HCT116 (cell line): ENCODE measurements at regions not wholly inside any gene's neighbourhood (a gene's known extent, or its start where the extent isn't known, plus 50 kb on each side); places are given as distances from the start of the nearest gene placed in this dataset.

ENCODE experiments used
- ATAC-seq: fragments of 200-7000 bp; cut with Tn5 transposase; 2 replicates; pipeline ENCODE4 v1.9.1; 2020; ENCODE audit warnings: mild to moderate bottlenecking, moderate library complexity
- BruUV-seq: library from RNA; stranded (reverse); fragments of 400-500 nt; replicated peaks from 2 replicates; lab custom pipeline; 2021; lab: Mats Ljungman, UMichigan
- CTCF ChIA-PET: fragments of 300-600 bp; sonication (Branson Sonifier 250); formaldehyde crosslinking; loops from one replicate; lab custom pipeline; 2021; ENCODE audit warnings: antibody characterized with exemption; lab: Charles Lee
- POLR2A ChIA-PET: fragments of 300-600, 350-600 bp; sonication (Branson Sonifier 250); formaldehyde crosslinking; loops from one replicate; lab custom pipeline; 2021; ENCODE audit warnings: antibody characterized with exemption; lab: Charles Lee
- RAD21 ChIA-PET, 2 experiments: fragments of 300-600 bp; sonication (Branson Sonifier 250); formaldehyde crosslinking; loops; one replicate each; lab custom pipeline; 2023; ENCODE audit warnings: low total read pairs in 2 of 2; ENCODE audit not compliant: uncharacterized antibody in 2 of 2, unreplicated experiment in 2 of 2, low non-redundant PET in 1 of 2; lab: Charles Lee
- DNase-seq: peaks from one replicate; pipeline ENCODE4 v3.0.0-alpha.2; 2010; ENCODE audit warnings: low read depth, low spot score
- H2AFZ ChIP-seq: fragments of 200-600 bp; shearing (Covaris generic), sonication (generic); 2 replicates; pipeline ENCODE4 v1.6.1; 2017; ENCODE audit warnings: low read depth, mixed run types, mixed read lengths, antibody characterized with exemption, low read length; ENCODE audit not compliant: poor library complexity, severe bottlenecking
- H3K27ac ChIP-seq: 2 replicates; pipeline ENCODE4 v1.5.1; 2012; ENCODE audit warnings: low read depth, low read length
- H3K27me3 ChIP-seq: fragments of 200-600 bp; sonication (generic); 2 replicates; pipeline ENCODE4 v1.6.1; 2016; ENCODE audit warnings: mixed run types, low read length, mixed read lengths; ENCODE audit not compliant: insufficient read depth
- H3K36me3 ChIP-seq, 2 experiments: fragments of 200-500 bp in 1 of 2; fragments of 200-600 bp in 1 of 2; sonication (Bioruptor generic) in 1 of 2; sonication (generic) in 1 of 2; 2 replicates each; pipeline versions ENCODE4 v1.5.1 to v1.6.1; 2014 to 2016; ENCODE audit warnings: low read length in 2 of 2, inconsistent platforms in 1 of 2, mixed read lengths in 1 of 2, mixed run types in 1 of 2; ENCODE audit not compliant: insufficient read depth in 2 of 2, control insufficient read depth in 1 of 2
- H3K4me1 ChIP-seq, 2 experiments: fragments of 200-600 bp in 1 of 2; sonication (generic) in 1 of 2; 2 replicates each; pipeline versions ENCODE4 v1.5.1 to v1.6.1; 2012 to 2017; ENCODE audit warnings: low read length in 2 of 2, inconsistent platforms in 1 of 2, mild to moderate bottlenecking in 1 of 2, mixed read lengths in 1 of 2, mixed run types in 1 of 2, moderate library complexity in 1 of 2; ENCODE audit not compliant: insufficient read depth in 2 of 2, control insufficient read depth in 1 of 2
- H3K4me2 ChIP-seq: fragments of 200-600 bp; sonication (generic); 2 replicates; pipeline ENCODE4 v1.6.1; 2017; ENCODE audit warnings: mixed run types, low read length, mixed read lengths
- H3K4me3 ChIP-seq, 2 experiments: fragments of 200-600 bp in 1 of 2; sonication (generic) in 1 of 2; replicated peaks in 1 of 2; 2 replicates each; pipeline ENCODE4 v1.5.1; 2011 to 2016; ENCODE audit warnings: low read length in 2 of 2, control low read depth in 1 of 2, low read depth in 1 of 2, mild to moderate bottlenecking in 1 of 2, mixed read lengths in 1 of 2, mixed run types in 1 of 2
- H3K79me2 ChIP-seq: fragments of 200-600 bp; sonication (generic); 2 replicates; pipeline ENCODE4 v1.6.1; 2017; ENCODE audit warnings: mild to moderate bottlenecking, mixed run types, low read length, moderate library complexity, mixed read lengths; ENCODE audit not compliant: insufficient read depth
- H3K9ac ChIP-seq: fragments of 200-600 bp; sonication (generic); 2 replicates; pipeline ENCODE4 v1.6.1; 2016; ENCODE audit warnings: low read length, mixed read lengths
- H3K9me2 ChIP-seq: fragments of 200-600 bp; sonication (generic), shearing (Covaris generic); 2 replicates; pipeline ENCODE4 v1.6.1; 2017; ENCODE audit warnings: mixed run types, mild to moderate bottlenecking, moderate library complexity; ENCODE audit not compliant: insufficient read depth
- H3K9me3 ChIP-seq, 2 experiments: fragments of 200-500 bp in 1 of 2; fragments of 200-600 bp in 1 of 2; sonication (Bioruptor generic) in 1 of 2; sonication (generic) in 1 of 2; 2 replicates each; pipeline ENCODE4 v1.6.1; 2014 to 2017; ENCODE audit warnings: low read length in 2 of 2, mixed read lengths in 2 of 2, inconsistent platforms in 1 of 2, low read depth in 1 of 2, mild to moderate bottlenecking in 1 of 2, mixed run types in 1 of 2, moderate library complexity in 1 of 2; ENCODE audit not compliant: control insufficient read depth in 1 of 2, insufficient read depth in 1 of 2
- H4K20me1 ChIP-seq: fragments of 200-600 bp; sonication (generic), shearing (Covaris generic); 2 replicates; pipeline ENCODE4 v1.6.1; 2017; ENCODE audit warnings: mixed run types, mild to moderate bottlenecking, moderate library complexity; ENCODE audit not compliant: insufficient read depth
- ATF3 ChIP-seq: IDR thresholded peaks from 2 replicates; pipeline ENCODE4 v1.6.1; 2012
- CTCF ChIP-seq, 3 experiments: fragments of 200-600 bp in 1 of 3; sonication (generic) in 1 of 3; IDR thresholded peaks in 2 of 3; conservative IDR thresholded peaks in 1 of 3; 2 replicates each; pipeline ENCODE4 v1.5.1; 2012 to 2017; ENCODE audit warnings: low read depth in 2 of 3, low read length in 2 of 3, antibody characterized with exemption in 1 of 3, borderline replicate concordance in 1 of 3, control low read depth in 1 of 3, mild to moderate bottlenecking in 1 of 3, mixed read lengths in 1 of 3, mixed run types in 1 of 3, moderate library complexity in 1 of 3; ENCODE audit not compliant: insufficient read depth in 1 of 3
- POLR2A ChIP-seq: IDR thresholded peaks from 2 replicates; pipeline ENCODE4 v1.7.0; 2011; ENCODE audit warnings: borderline replicate concordance; ENCODE audit not compliant: insufficient read depth, insufficient read length; ENCODE audit errors: extremely low read depth
- POLR2AphosphoS5 ChIP-seq: IDR thresholded peaks from 2 replicates; pipeline ENCODE4 v1.6.1; 2011; ENCODE audit warnings: mild to moderate bottlenecking, low read depth, low read length, moderate library complexity
- RAD21 ChIP-seq: IDR thresholded peaks from 2 replicates; pipeline ENCODE4 v1.6.1; 2012; ENCODE audit warnings: low read depth, mild to moderate bottlenecking
- SIN3A ChIP-seq: IDR thresholded peaks from 2 replicates; pipeline ENCODE4 v1.6.1; 2012; ENCODE audit warnings: low read depth
- ZFX ChIP-seq: fragments of 450-650 bp; IDR thresholded peaks from 2 replicates; pipeline ENCODE4 v1.6.1; 2017
- ZNF274 ChIP-seq: fragments of 200-500 bp; sonication (Bioruptor generic); IDR thresholded peaks from 2 replicates; pipeline ENCODE4 v1.6.1; 2014; ENCODE audit warnings: mild to moderate bottlenecking, low read depth, low read length, inconsistent platforms
- intact Hi-C: fragments of 100-400 bp; cut with micrococcal nuclease; formaldehyde crosslinking; loops from 2 replicates; pipeline ENCODE4 v1.10.0; 2022

- Histone ChIP-seq H3K9me3 (no peaks in the 10 kb centered on the region), H3K4me1 (no peaks in the 10 kb centered on the region), H3K27ac (no peak overlapping the region), H4K20me1 (no peaks in the 10 kb centered on the region; the same call in 1 of the 2 replicates), H3K9me2 (no peaks in the 10 kb centered on the region)
- RAD21 ChIA-PET: no interaction called here
- no peak for DNase-seq
- intact Hi-C loops: no loop called here
- no peak for TF ChIP-seq POLR2A
- no peak for TF ChIP-seq ATF3
- TF ChIP-seq CTCF (IDR thresholded peaks at IDR 0.05 in 2 of 3, conservative IDR thresholded peaks at IDR 0.05 in 1 of 3; ENCODE audit: borderline replicate concordance in 1 of 3, insufficient read depth in 1 of 3, low read depth in 2 of 3, low read length in 2 of 3): no peak
- TF ChIP-seq SIN3A: no peak
- TF ChIP-seq POLR2AphosphoS5: no peak
- TF ChIP-seq RAD21: no peak
- TF ChIP-seq, all 23 proteins: peak for 0
- no peaks in the 10 kb centered on the region for H3K27me3 ChIP-seq
- no peak overlapping the region for H2AFZ ChIP-seq
- no peak overlapping the region for H3K9ac ChIP-seq
- H3K79me2 ChIP-seq: no peaks in the 10 kb centered on the region
- no peak overlapping the region for H3K4me2 ChIP-seq
- ATAC-seq: no peak
- CTCF ChIA-PET: no interaction called here
- H3K36me3 ChIP-seq: no peaks in the 10 kb centered on the region
- no peak overlapping the region for H3K4me3 ChIP-seq
- BruUV-seq: no TSS peak
- POLR2A ChIA-PET: no interaction called here
Measured at GRCh38 chr3:81307221-81307620, 454.2 kb downstream of the GBE1 start.

GRCh38 chr3:81303321-81303720, 458.1 kb downstream of the GBE1 start:
- no TSS peak for BruUV-seq
- H2AFZ ChIP-seq: no peak overlapping the region
- H3K27me3 ChIP-seq: no peaks in the 10 kb centered on the region
- H3K36me3 ChIP-seq: no peaks in the 10 kb centered on the region
- H3K9me2 ChIP-seq: no peaks in the 10 kb centered on the region
- no peaks in the 10 kb centered on the region for H3K79me2 ChIP-seq
- TF ChIP-seq POLR2A: no peak
- TF ChIP-seq ZNF274: no peak
- no peak for TF ChIP-seq CTCF (IDR thresholded peaks at IDR 0.05 in 2 of 3, conservative IDR thresholded peaks at IDR 0.05 in 1 of 3; ENCODE audit: borderline replicate concordance in 1 of 3, insufficient read depth in 1 of 3, low read depth in 2 of 3, low read length in 2 of 3)
- no peak for TF ChIP-seq ZFX
- TF ChIP-seq POLR2AphosphoS5: no peak
- H4K20me1 ChIP-seq: no peaks in the 10 kb centered on the region
- RAD21 ChIA-PET: no interaction called here
- H3K4me1 ChIP-seq: no peaks in the 10 kb centered on the region
- H3K9ac ChIP-seq: no peak overlapping the region
- no peak overlapping the region for H3K4me3 ChIP-seq
- no peak overlapping the region for H3K27ac ChIP-seq
- CTCF ChIA-PET: no interaction called here
- intact Hi-C loops: no loop called here
- H3K9me3 ChIP-seq: no peaks in the 10 kb centered on the region
- ATAC-seq: no peak
- H3K4me2 ChIP-seq: no peak overlapping the region
- POLR2A ChIA-PET: no interaction called here
- DNase-seq: no peak
